ENCODE measurements at regions not wholly inside any gene's neighbourhood (a gene's known extent, or its start where the extent isn't known, plus 50 kb on each side); places are given as distances from the start of the nearest gene placed in this dataset.

GRCh38 chr1:218499911-218500310, 154.8 kb downstream of the TGFB2 start:
- Mint-ChIP-seq H3K27me3 (ENCODE audit: low read depth) (peaks cover 3% of the 10 kb centered on the region), H3K4me3 (no peak overlapping the region), H3K27ac (no peak overlapping the region), H3K4me1 (peaks cover 10% of the 10 kb centered on the region), H3K36me3 (ENCODE audit: low read depth) (no peaks in the 10 kb centered on the region), H3K9me3 (peaks cover 5% of the 10 kb centered on the region)
- TF ChIP-seq CTCF (IDR thresholded peaks at IDR 0.05; ENCODE audit: unreplicated experiment in 3 of 3), result no peak

GRCh38 chr1:218501161-218501560, 156.0 kb downstream of the TGFB2 start:
- Mint-ChIP-seq H3K9me3 (peaks cover 13% of the 10 kb centered on the region), H3K4me3 (no peak overlapping the region)

GRCh38 chr1:218502383-218502782, 157.2 kb downstream of the TGFB2 start:
- H3K36me3 Mint-ChIP-seq (ENCODE audit: low read depth), result peaks cover 17% of the 10 kb centered on the region

More at GRCh38 chr1:218501161-218501560, 156.0 kb downstream of the TGFB2 start:
- H3K4me1 Mint-ChIP-seq, result peaks cover 10% of the 10 kb centered on the region
- TF ChIP-seq CTCF (IDR thresholded peaks at IDR 0.05; ENCODE audit: unreplicated experiment in 3 of 3), result no peak
- peaks cover 8% of the 10 kb centered on the region for H3K36me3 Mint-ChIP-seq (ENCODE audit: low read depth)
- H3K27me3 Mint-ChIP-seq (ENCODE audit: low read depth), result no peaks in the 10 kb centered on the region
- H3K27ac Mint-ChIP-seq, result no peak overlapping the region

GRCh38 chr1:218503102-218503501, 158.0 kb downstream of the TGFB2 start:
- no peak overlapping the region for H3K4me3 Mint-ChIP-seq
- H3K36me3 Mint-ChIP-seq (ENCODE audit: low read depth), result peaks cover 17% of the 10 kb centered on the region
- H3K4me1 Mint-ChIP-seq, result peaks cover 10% of the 10 kb centered on the region
- H3K27ac Mint-ChIP-seq, result no peak overlapping the region
- H3K27me3 Mint-ChIP-seq (ENCODE audit: low read depth), result peaks cover 4% of the 10 kb centered on the region
- no peak for TF ChIP-seq CTCF (IDR thresholded peaks at IDR 0.05; ENCODE audit: unreplicated experiment in 3 of 3)
- H3K9me3 Mint-ChIP-seq, result peaks cover 29% of the 10 kb centered on the region

More at GRCh38 chr1:218502383-218502782, 157.2 kb downstream of the TGFB2 start:
- peaks cover 24% of the 10 kb centered on the region for H3K9me3 Mint-ChIP-seq
- TF ChIP-seq CTCF (IDR thresholded peaks at IDR 0.05; ENCODE audit: unreplicated experiment in 3 of 3), result no peak
- peaks cover 4% of the 10 kb centered on the region for H3K27me3 Mint-ChIP-seq (ENCODE audit: low read depth)
- H3K27ac Mint-ChIP-seq, result no peak overlapping the region
- H3K4me3 Mint-ChIP-seq, result no peak overlapping the region
- H3K4me1 Mint-ChIP-seq, result peaks cover 10% of the 10 kb centered on the region

- Mint-ChIP-seq H3K27me3 (ENCODE audit: low read depth) (peaks cover 4% of the 10 kb centered on the region), H3K36me3 (ENCODE audit: low read depth) (peaks cover 17% of the 10 kb centered on the region), H3K4me1 (no peaks in the 10 kb centered on the region), H3K9me3 (peaks cover 46% of the 10 kb centered on the region), H3K4me3 (no peak overlapping the region), H3K27ac (no peak overlapping the region)
- TF ChIP-seq CTCF (IDR thresholded peaks at IDR 0.05; ENCODE audit: unreplicated experiment in 3 of 3), result no peak
These were observed 162.3 kb downstream of the TGFB2 start for GRCh38 chr1:218507355-218508002.

GRCh38 chr1:218510153-218510772, 165.1 kb downstream of the TGFB2 start:
- Mint-ChIP-seq H3K4me3 (no peak overlapping the region), H3K36me3 (ENCODE audit: low read depth) (peaks cover 14% of the 10 kb centered on the region), H3K27ac (no peak overlapping the region), H3K9me3 (peaks cover 44% of the 10 kb centered on the region), H3K27me3 (ENCODE audit: low read depth) (peaks cover 4% of the 10 kb centered on the region), H3K4me1 (no peaks in the 10 kb centered on the region)
- no peak for TF ChIP-seq CTCF (IDR thresholded peaks at IDR 0.05; ENCODE audit: unreplicated experiment in 3 of 3)

All from nephron (organoid).